PC-3 (cell line): ENCODE measurements at regions not wholly inside any gene's neighbourhood (a gene's known extent, or its start where the extent isn't known, plus 50 kb on each side); places are given as distances from the start of the nearest gene placed in this dataset.
"Not testable (repeated sequence)": the region's sequence is repeated elsewhere in the genome, so short reads cannot be mapped to it uniquely, and the experiment has no call there.

Experiments
- ATAC-seq: fragments of 200-7000 bp; cut with Tn5 transposase; 2 replicates; pipeline ENCODE4 v1.9.1; 2020; ENCODE audit warnings: mild to moderate bottlenecking, moderate library complexity
- BruUV-seq: library from RNA; stranded (reverse); fragments of 400-500 nt; replicated peaks from 2 replicates; lab custom pipeline; 2021; lab: Mats Ljungman, UMichigan
- CTCF ChIA-PET: fragments of 300-600 bp; sonication (Branson Sonifier 250); formaldehyde crosslinking; loops from one replicate; lab custom pipeline; 2022; ENCODE audit warnings: antibody characterized with exemption; lab: Charles Lee
- POLR2A ChIA-PET: fragments of 300-600 bp; sonication (Branson Sonifier 250); formaldehyde crosslinking; loops from one replicate; lab custom pipeline; 2022; ENCODE audit warnings: antibody characterized with exemption; ENCODE audit not compliant: unreplicated experiment; lab: Charles Lee
- DNase-seq: peaks from one replicate; pipeline ENCODE4 v3.0.0-alpha.2; 2015
- H2AFZ ChIP-seq: fragments of 300-600 bp; sonication (generic); 2 replicates; pipeline ENCODE4 v1.6.0; 2016; ENCODE audit warnings: antibody characterized with exemption, low read length
- H3F3A ChIP-seq: fragments of 300-600 bp; sonication (generic); one replicate; pipeline ENCODE4 v1.6.0; 2017; ENCODE audit warnings: antibody characterized with exemption, low read length, control low read depth, mild to moderate bottlenecking; ENCODE audit not compliant: unreplicated experiment
- H3K27ac ChIP-seq: fragments of 300-600 bp; sonication (generic); 2 replicates; pipeline ENCODE4 v1.5.1; 2016; ENCODE audit warnings: mild to moderate bottlenecking, low read length
- H3K27me3 ChIP-seq: fragments of 300-600 bp; sonication (generic); 2 replicates; pipeline ENCODE4 v1.6.1; 2016; ENCODE audit warnings: low read length, mixed read lengths
- H3K36me3 ChIP-seq: fragments of 300-600 bp; sonication (generic); 2 replicates; pipeline ENCODE4 v1.6.1; 2016; ENCODE audit warnings: low read depth, mixed run types, low read length, mixed read lengths
- H3K4me1 ChIP-seq: fragments of 300-600 bp; sonication (generic); 2 replicates; pipeline ENCODE4 v1.5.1; 2016; ENCODE audit warnings: low read length; ENCODE audit not compliant: insufficient read depth
- H3K4me2 ChIP-seq: fragments of 300-600 bp; sonication (generic); 2 replicates; pipeline ENCODE4 v1.6.0; 2016; ENCODE audit warnings: low read length
- H3K4me3 ChIP-seq: fragments of 300-600 bp; sonication (generic); 2 replicates; pipeline ENCODE4 v1.5.1; 2016; ENCODE audit warnings: mild to moderate bottlenecking, low read length, mixed read lengths
- H3K79me2 ChIP-seq: fragments of 300-600 bp; sonication (generic); 2 replicates; pipeline ENCODE4 v1.6.1; 2017; ENCODE audit warnings: low read length, mixed read lengths
- H3K9ac ChIP-seq: fragments of 300-600 bp; sonication (generic); 2 replicates; pipeline ENCODE4 v1.6.0; 2016; ENCODE audit warnings: mild to moderate bottlenecking, low read length
- H3K9me2 ChIP-seq: fragments of 300-600 bp; sonication (generic); replicated peaks from 2 replicates; pipeline ENCODE4 v1.6.1; 2016; ENCODE audit warnings: mixed run types, low read length, mixed read lengths
- H3K9me3 ChIP-seq: fragments of 300-600 bp; sonication (generic); 2 replicates; pipeline ENCODE4 v1.6.1; 2016; ENCODE audit warnings: low read length, mixed read lengths
- H4K20me1 ChIP-seq: fragments of 300-600 bp; sonication (generic); 2 replicates; pipeline ENCODE4 v1.6.1; 2016; ENCODE audit warnings: low read length, mixed read lengths
- EZH2 ChIP-seq: fragments of 300-600 bp; sonication (generic); IDR thresholded peaks from one replicate; pipeline ENCODE4 v1.6.1; 2017; ENCODE audit warnings: antibody characterized with exemption, mild to moderate bottlenecking, low read length; ENCODE audit not compliant: unreplicated experiment
- EZH2phosphoT487 ChIP-seq: fragments of 300-600 bp; sonication (generic); IDR thresholded peaks from 2 replicates; pipeline ENCODE4 v1.6.1; 2018; ENCODE audit warnings: mild to moderate bottlenecking, antibody characterized with exemption, low read length, borderline replicate concordance
- intact Hi-C: fragments of 100-400 bp; cut with micrococcal nuclease; formaldehyde crosslinking; loops from 2 replicates; pipeline ENCODE4 v1.9.0; 2023
- TF ChIP-seq, protein P1 (sequence below): fragments of 300-600 bp; sonication (generic); conservative IDR thresholded peaks from 2 replicates; pipeline ENCODE4 v1.5.1; 2017; ENCODE audit warnings: antibody characterized with exemption, low read depth, mild to moderate bottlenecking, low read length

DNA sequence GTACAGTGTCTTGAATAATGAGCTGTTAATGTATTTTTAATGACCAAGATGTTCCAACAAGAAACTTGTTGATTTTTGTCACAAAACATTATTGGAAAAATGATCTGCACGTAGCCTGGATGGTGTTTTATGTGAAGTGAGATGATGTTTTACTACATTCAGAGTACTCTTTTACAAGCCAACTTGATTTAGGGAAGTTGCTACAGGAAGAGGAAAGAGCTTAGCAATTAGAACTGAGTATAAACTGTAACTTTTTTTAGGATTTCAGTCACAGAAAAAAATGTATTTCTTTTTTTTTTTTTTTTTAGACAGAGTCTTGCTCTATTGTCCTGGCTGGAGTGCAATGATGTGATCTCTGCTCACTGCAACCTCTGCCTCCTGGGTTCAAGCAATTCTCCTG lies 113.6 kb upstream of the ADRA1B start:
- H3K4me3 ChIP-seq = no peak overlapping the region
- no peaks in the 10 kb centered on the region for H3K79me2 ChIP-seq
- no peak overlapping the region for H2AFZ ChIP-seq
- TF ChIP-seq, protein P1, sequence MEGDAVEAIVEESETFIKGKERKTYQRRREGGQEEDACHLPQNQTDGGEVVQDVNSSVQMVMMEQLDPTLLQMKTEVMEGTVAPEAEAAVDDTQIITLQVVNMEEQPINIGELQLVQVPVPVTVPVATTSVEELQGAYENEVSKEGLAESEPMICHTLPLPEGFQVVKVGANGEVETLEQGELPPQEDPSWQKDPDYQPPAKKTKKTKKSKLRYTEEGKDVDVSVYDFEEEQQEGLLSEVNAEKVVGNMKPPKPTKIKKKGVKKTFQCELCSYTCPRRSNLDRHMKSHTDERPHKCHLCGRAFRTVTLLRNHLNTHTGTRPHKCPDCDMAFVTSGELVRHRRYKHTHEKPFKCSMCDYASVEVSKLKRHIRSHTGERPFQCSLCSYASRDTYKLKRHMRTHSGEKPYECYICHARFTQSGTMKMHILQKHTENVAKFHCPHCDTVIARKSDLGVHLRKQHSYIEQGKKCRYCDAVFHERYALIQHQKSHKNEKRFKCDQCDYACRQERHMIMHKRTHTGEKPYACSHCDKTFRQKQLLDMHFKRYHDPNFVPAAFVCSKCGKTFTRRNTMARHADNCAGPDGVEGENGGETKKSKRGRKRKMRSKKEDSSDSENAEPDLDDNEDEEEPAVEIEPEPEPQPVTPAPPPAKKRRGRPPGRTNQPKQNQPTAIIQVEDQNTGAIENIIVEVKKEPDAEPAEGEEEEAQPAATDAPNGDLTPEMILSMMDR = no peak
- TF ChIP-seq EZH2 (no peak), EZH2phosphoT487 (no peak)
- H3K36me3 ChIP-seq = no peaks in the 10 kb centered on the region
- BruUV-seq = no TSS peak
- no peaks in the 10 kb centered on the region for H3K4me1 ChIP-seq
- intact Hi-C loops = no loop called here
- H4K20me1 ChIP-seq = no peaks in the 10 kb centered on the region
- no peaks in the 10 kb centered on the region for H3K27me3 ChIP-seq
- H3K27ac ChIP-seq = no peak overlapping the region
- no peak overlapping the region for H3K9ac ChIP-seq
- CTCF ChIA-PET = interaction anchor here (0.6 kb wide), 2 partner anchors 24 to 219 kb away, joined by 4 to 9 read pairs; no protein-coding TSS in a partner anchor
- no peaks in the 10 kb centered on the region for H3K9me3 ChIP-seq
- no peak for ATAC-seq
- POLR2A ChIA-PET = no interaction called here
- no peaks in the 10 kb centered on the region for H3F3A ChIP-seq
- H3K4me2 ChIP-seq = no peak overlapping the region
- no peak for DNase-seq
- H3K9me2 ChIP-seq = no peaks in the 10 kb centered on the region

DNA sequence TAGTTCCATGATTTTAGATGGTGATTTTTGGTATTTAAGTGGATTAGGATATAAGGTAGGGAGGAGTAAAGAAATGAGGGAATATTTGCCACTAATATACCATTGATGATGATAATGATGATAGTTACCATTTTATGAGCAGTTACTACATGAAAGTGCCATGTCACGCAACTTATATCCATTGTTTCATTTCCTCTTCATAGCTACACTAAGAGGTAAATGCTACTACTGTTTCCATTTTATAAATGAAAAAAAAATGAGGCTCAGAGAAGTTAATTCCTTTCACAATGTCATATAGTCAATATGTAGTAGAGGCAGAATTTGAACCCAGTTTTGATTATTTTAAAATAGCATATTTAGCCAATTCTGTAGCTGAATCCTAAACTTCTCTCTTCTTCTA lies 112.2 kb upstream of the ADRA1B start:
- no peak overlapping the region for H3K9ac ChIP-seq
- no TSS peak for BruUV-seq
- no peaks in the 10 kb centered on the region for H3K9me3 ChIP-seq
- H3K4me1 ChIP-seq = no peaks in the 10 kb centered on the region
- H3K27ac ChIP-seq = no peak overlapping the region
- H3K4me2 ChIP-seq = no peak overlapping the region
- no peaks in the 10 kb centered on the region for H3K79me2 ChIP-seq
- POLR2A ChIA-PET = no interaction called here
- no peaks in the 10 kb centered on the region for H3F3A ChIP-seq
- no peak for DNase-seq
- TF ChIP-seq, protein P1 = no peak
- no peak for TF ChIP-seq EZH2
- TF ChIP-seq EZH2phosphoT487 = no peak
- ATAC-seq = no peak
- no peaks in the 10 kb centered on the region for H4K20me1 ChIP-seq
- H3K9me2 ChIP-seq = no peaks in the 10 kb centered on the region
- no peak overlapping the region for H3K4me3 ChIP-seq
- no peaks in the 10 kb centered on the region for H3K36me3 ChIP-seq
- intact Hi-C loops = no loop called here
- no peak overlapping the region for H2AFZ ChIP-seq
- CTCF ChIA-PET = interaction anchor here (0.7 kb wide), 1 partner anchor 12 kb away, joined by 4 read pairs; no protein-coding TSS in a partner anchor
- no peaks in the 10 kb centered on the region for H3K27me3 ChIP-seq

DNA sequence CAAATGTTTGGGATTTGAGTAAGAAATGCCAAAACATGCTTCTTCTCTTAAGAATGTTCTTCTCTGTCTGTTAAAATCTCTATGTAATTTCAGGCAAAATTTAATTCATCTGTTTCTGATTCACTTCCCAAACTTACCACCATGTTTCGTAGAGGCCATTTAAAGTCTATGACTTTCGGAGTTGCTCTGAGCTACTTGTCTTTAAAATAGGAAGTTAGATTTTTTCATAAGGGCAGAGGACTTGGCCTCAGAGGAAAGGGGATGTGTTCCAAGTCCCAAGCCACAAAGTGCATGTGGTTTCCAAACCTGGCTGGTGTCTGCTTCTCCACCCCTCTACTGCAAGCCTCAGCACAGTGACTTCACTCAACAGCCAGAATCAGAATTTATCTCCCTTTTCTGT lies 111.3 kb upstream of the ADRA1B start:
- no peaks in the 10 kb centered on the region for H4K20me1 ChIP-seq

DNA sequence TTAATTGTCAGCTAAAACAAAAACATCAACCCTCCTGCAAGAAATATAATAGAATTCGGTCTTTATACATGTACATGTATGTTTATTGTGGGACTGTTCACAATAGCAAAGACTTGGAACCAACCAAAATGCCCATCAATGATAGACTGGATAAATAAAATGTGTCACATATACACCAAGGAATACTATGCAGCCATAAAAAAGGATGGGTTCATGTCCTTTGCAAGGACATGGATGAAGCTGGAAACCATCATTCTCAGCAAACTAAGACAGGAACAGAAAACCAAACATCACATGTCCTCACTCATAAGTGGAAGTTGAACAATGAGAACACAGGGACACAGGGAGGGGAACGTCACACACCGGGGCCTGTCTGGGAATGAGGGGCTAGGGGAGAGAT lies 109.1 kb upstream of the ADRA1B start:
- H3K4me1 ChIP-seq, intact Hi-C loops, DNase-seq, CTCF ChIA-PET, ATAC-seq, H3K9me2 ChIP-seq, H3K79me2 ChIP-seq, H3F3A ChIP-seq, H3K9me3 ChIP-seq, H3K36me3 ChIP-seq, H3K4me3 ChIP-seq, H3K27ac ChIP-seq, H3K27me3 ChIP-seq, H2AFZ ChIP-seq, H3K9ac ChIP-seq, H3K4me2 ChIP-seq, BruUV-seq, H4K20me1 ChIP-seq: not testable (repeated sequence)
- POLR2A ChIA-PET = interaction anchor here (0.8 kb wide), 1 partner anchor 19 kb away, joined by 10 read pairs; no protein-coding TSS in a partner anchor

More for the DNA sequence above, 111.3 kb upstream of the ADRA1B start:
- Histone ChIP-seq H3K4me2 (no peak overlapping the region), H3K27me3 (no peaks in the 10 kb centered on the region), H3K9me2 (no peaks in the 10 kb centered on the region), H3K4me1 (no peaks in the 10 kb centered on the region), H3K36me3 (no peaks in the 10 kb centered on the region), H3K79me2 (no peaks in the 10 kb centered on the region), H3F3A (no peaks in the 10 kb centered on the region), H3K27ac (no peak overlapping the region), H3K9me3 (no peaks in the 10 kb centered on the region), H3K4me3 (no peak overlapping the region), H2AFZ (no peak overlapping the region), H3K9ac (no peak overlapping the region)
- ATAC-seq (no peak), DNase-seq (no peak)
- POLR2A ChIA-PET = no interaction called here
- CTCF ChIA-PET = interaction anchor here (0.6 kb wide), 1 partner anchor 112 kb away, joined by 3 read pairs; no protein-coding TSS in a partner anchor
- no peak for TF ChIP-seq EZH2
- TF ChIP-seq EZH2phosphoT487 = no peak
- TF ChIP-seq, protein P1 = no peak
- BruUV-seq = no TSS peak
- intact Hi-C loops = no loop called here
